Tibial nerve (tissue), 4 donors: ENCODE measurements at regions not wholly inside any gene's neighbourhood (a gene's known extent, or its start where the extent isn't known, plus 50 kb on each side); places are given as distances from the start of the nearest gene placed in this dataset.
"Not testable (repeated sequence)": the region's sequence is repeated elsewhere in the genome, so short reads cannot be mapped to it uniquely, and the experiment has no call there.

Source experiments
- DNase-seq, 2 donors: peaks; one replicate each; pipeline ENCODE4 v3.0.0-alpha.2; 2019; ENCODE audit warnings: low spot score in 2 of 2
- H3K27ac ChIP-seq, 4 donors: fragments of 200-600 bp; sonication (generic) in 3 of 4; one replicate each; pipeline ENCODE4 v1.5.1; 2017 to 2019; ENCODE audit warnings: mild to moderate bottlenecking in 1 of 4
- H3K27me3 ChIP-seq, 2 donors: fragments of 200-600 bp; sonication (generic) in 1 of 2; one replicate each; pipeline versions ENCODE4 v1.5.1 to v1.6.0; 2017 to 2019
- H3K36me3 ChIP-seq, 3 donors: fragments of 200-600 bp; sonication (generic); one replicate each; pipeline ENCODE4 v1.5.1; 2018 to 2019
- H3K4me1 ChIP-seq, 4 donors: fragments of 200-600 bp; sonication (generic) in 3 of 4; one replicate each; pipeline ENCODE4 v1.5.1; 2017 to 2019
- H3K4me3 ChIP-seq, 4 donors: fragments of 200-600 bp; sonication (generic) in 3 of 4; one replicate each; pipeline ENCODE4 v1.5.1; 2017 to 2019; ENCODE audit warnings: mild to moderate bottlenecking in 1 of 4, moderate library complexity in 1 of 4
- H3K9me3 ChIP-seq, 4 donors: fragments of 200-600 bp; sonication (generic) in 3 of 4; one replicate each; pipeline ENCODE4 v1.5.1; 2017 to 2019
- EP300 ChIP-seq, 2 donors: sonication (generic); formaldehyde crosslinking; IDR thresholded peaks; one replicate each; pipeline ENCODE4 v1.6.1; 2017; ENCODE audit warnings: antibody characterized with exemption in 2 of 2, mild to moderate bottlenecking in 1 of 2
- POLR2A ChIP-seq, 2 donors: fragments of 450-650 bp; IDR thresholded peaks; one replicate each; pipeline ENCODE4 v1.6.1; 2017; ENCODE audit warnings: antibody characterized with exemption in 2 of 2, mild to moderate bottlenecking in 2 of 2, moderate library complexity in 2 of 2
- WGBS, 2 donors: methylation state at CpG; one replicate each; pipeline ENCODE4 v1.1.5; 2018; 5-methylcytosine and 5-hydroxymethylcytosine counted together
- TF ChIP-seq, protein P1 (sequence below), 5 experiments: fragments of 200-600 bp in 3 of 5; fragments of 450-650 bp in 2 of 5; sonication (generic) in 3 of 5; IDR thresholded peaks; one replicate each; pipeline ENCODE4 v1.5.1; 2016 to 2019; ENCODE audit warnings: antibody characterized with exemption in 5 of 5, mild to moderate bottlenecking in 3 of 5, moderate library complexity in 2 of 5

DNA sequence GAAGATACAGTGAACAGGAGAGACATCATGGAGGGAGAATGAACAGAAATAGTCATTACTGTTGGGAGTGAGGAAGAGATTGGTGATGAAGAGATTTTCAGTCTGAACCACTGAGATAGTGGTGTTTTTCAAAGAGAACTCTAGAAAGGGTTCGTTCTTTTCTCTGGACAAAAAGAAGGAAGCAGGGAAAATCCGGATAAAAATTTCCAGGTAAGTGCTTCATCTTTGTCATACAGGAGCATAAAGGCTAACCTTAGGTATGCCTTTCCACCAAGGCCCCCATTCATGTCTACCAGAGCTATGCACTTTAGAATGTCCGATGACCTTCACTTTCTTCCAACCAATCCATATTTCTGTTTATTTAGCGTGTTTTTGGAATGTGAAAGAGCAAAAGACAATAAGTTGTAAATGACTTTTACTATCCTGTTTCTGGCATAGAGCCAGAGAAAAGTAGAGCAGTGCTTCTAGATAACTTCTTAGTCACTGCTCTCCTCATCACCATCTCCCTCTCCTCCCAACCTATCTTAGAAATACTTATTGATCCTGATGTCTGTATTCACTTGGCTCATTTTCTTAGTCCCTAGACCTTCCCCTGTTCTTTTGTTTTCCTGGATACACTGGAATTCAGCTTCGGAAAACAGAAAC is 116.5 kb downstream of the TTC6 start:
- H3K27ac ChIP-seq = no peak overlapping the region
- TF ChIP-seq EP300 (IDR thresholded peaks at IDR 0.05) = no peak
- TF ChIP-seq POLR2A (IDR thresholded peaks at IDR 0.05) = no peak
- TF ChIP-seq, protein P1, sequence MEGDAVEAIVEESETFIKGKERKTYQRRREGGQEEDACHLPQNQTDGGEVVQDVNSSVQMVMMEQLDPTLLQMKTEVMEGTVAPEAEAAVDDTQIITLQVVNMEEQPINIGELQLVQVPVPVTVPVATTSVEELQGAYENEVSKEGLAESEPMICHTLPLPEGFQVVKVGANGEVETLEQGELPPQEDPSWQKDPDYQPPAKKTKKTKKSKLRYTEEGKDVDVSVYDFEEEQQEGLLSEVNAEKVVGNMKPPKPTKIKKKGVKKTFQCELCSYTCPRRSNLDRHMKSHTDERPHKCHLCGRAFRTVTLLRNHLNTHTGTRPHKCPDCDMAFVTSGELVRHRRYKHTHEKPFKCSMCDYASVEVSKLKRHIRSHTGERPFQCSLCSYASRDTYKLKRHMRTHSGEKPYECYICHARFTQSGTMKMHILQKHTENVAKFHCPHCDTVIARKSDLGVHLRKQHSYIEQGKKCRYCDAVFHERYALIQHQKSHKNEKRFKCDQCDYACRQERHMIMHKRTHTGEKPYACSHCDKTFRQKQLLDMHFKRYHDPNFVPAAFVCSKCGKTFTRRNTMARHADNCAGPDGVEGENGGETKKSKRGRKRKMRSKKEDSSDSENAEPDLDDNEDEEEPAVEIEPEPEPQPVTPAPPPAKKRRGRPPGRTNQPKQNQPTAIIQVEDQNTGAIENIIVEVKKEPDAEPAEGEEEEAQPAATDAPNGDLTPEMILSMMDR (IDR thresholded peaks at IDR 0.05) = no peak
- H3K4me1 ChIP-seq = no peaks in the 10 kb centered on the region
- H3K4me3 ChIP-seq = no peak overlapping the region
- no peaks in the 10 kb centered on the region for H3K9me3 ChIP-seq
- DNase-seq = no peak
- WGBS, 2 donors = 83 to 86% methylated on average over 5 of the region's 5 CpGs
- H3K27me3 ChIP-seq = no peaks in the 10 kb centered on the region
- H3K36me3 ChIP-seq = no peaks in the 10 kb centered on the region

DNA sequence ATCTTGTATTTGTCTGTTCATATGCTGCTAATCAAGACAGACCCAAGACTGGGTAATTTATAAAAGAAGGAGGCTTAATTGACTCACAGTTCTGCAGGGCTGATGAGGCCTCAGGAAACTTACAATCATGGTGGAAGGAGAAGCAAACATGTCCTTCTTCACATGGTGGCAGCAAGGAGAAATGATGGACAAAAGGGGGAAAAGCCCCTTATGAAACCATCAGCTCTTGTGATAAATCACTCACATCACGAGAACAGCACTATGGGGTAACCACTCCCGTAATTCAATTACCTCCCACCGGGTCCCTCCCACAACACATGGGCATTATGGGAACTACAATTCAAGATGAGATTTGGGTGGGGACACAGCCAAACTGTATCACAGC is 117.0 kb downstream of the TTC6 start:
- not testable (repeated sequence) for H3K27me3 ChIP-seq, DNase-seq, H3K4me3 ChIP-seq, H3K4me1 ChIP-seq, H3K36me3 ChIP-seq, H3K27ac ChIP-seq, H3K9me3 ChIP-seq
- WGBS, 2 donors = 92 to 97% methylated on average over 3 of the region's 3 CpGs

DNA sequence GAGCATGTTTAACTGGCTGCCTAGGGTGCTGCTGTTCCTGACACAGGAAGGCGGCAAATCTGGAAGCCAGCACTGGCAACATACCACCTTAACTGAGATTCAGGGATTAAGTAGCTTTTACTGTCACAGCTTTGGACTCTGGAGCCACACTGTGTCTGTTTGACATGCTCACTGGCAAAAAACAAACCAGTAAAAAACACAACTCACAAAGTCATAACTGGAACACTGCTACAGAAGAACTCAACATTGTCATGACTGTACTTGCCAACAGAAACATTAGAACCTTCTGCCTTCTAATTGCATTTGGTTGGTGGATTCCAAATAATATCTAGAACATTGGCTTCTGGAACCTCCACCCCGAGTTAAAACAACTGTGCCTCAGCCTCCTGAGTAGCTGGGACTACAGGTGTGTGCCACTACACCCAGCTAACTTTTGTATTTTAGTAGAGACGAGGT is 117.6 kb downstream of the TTC6 start:
- no peaks in the 10 kb centered on the region for H3K27me3 ChIP-seq
- no peaks in the 10 kb centered on the region for H3K4me1 ChIP-seq
- WGBS, 2 donors = 81 to 86% methylated on average over 3 of the region's 3 CpGs
- no peak overlapping the region for H3K27ac ChIP-seq
- no peaks in the 10 kb centered on the region for H3K9me3 ChIP-seq
- no peaks in the 10 kb centered on the region for H3K36me3 ChIP-seq
- TF ChIP-seq EP300 (IDR thresholded peaks at IDR 0.05) (no peak), POLR2A (IDR thresholded peaks at IDR 0.05) (no peak)
- TF ChIP-seq, protein P1 (IDR thresholded peaks at IDR 0.05) = no peak
- DNase-seq = no peak
- H3K4me3 ChIP-seq = no peak overlapping the region

DNA sequence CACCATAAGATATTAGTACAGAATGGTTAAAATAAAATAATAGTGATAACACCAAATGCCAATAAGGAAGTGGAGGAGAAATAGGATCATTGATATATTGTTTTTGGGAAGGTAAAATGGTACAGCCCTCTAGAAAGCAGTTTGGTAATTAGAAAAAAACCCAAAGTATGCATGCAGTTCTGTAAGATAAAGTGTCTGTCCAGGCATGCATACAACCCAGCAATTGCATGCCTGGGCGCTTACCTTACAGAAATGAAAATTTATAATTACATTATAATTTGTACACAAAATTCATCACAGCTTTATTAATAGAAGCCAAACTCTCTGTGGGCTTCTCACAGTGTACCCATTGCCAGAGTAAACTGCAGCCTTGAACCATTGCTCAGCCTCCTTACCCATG is 124.7 kb downstream of the TTC6 start:
- no peaks in the 10 kb centered on the region for H3K27me3 ChIP-seq
- no peaks in the 10 kb centered on the region for H3K4me1 ChIP-seq
- TF ChIP-seq EP300 (IDR thresholded peaks at IDR 0.05) = no peak
- no peak for TF ChIP-seq POLR2A (IDR thresholded peaks at IDR 0.05)
- TF ChIP-seq, protein P1 (IDR thresholded peaks at IDR 0.05) = no peak
- H3K9me3 ChIP-seq = no peaks in the 10 kb centered on the region
- no peak for DNase-seq
- H3K27ac ChIP-seq = no peak overlapping the region
- H3K4me3 ChIP-seq = no peak overlapping the region
- WGBS, 2 donors = 92 to 98% methylated on average over 1 of the region's 1 CpG
- H3K36me3 ChIP-seq = no peaks in the 10 kb centered on the region

DNA sequence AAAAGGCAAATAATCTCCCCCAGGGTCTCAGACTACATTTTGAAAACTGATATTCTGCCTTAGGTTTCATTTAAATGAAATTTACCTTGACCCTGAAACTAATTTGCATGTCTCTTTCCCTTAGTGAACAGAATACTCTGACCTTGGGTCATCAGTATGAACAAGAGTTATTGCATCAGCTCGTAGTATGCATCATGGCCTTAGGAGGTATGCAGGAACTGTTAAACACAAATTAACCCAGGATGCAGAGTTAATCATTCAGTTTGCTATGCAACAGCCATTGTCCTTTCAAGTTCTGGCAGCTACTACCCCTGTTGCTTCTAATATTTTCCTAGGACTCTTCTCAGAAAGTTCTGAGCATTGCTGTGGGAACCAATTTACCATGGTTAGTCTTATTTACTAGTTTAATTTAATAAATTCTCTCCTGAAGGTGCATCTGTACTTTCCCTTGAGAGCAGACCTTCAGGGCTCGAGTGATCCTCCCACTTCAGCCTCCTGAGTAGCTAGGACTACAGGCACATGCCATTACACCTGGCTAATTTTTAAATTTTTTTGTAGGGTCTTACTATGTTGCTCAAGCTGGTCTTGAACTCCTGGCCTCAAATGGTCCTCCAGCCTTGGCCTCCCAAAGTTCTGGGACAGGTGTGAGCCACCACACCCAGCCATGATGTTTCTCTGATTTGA is 126.7 kb downstream of the TTC6 start:
- no peak overlapping the region for H3K27ac ChIP-seq
- no peaks in the 10 kb centered on the region for H3K36me3 ChIP-seq
- no peaks in the 10 kb centered on the region for H3K4me1 ChIP-seq
- H3K9me3 ChIP-seq = no peaks in the 10 kb centered on the region
- H3K4me3 ChIP-seq = no peak overlapping the region
- H3K27me3 ChIP-seq = no peaks in the 10 kb centered on the region
- no peak for TF ChIP-seq EP300 (IDR thresholded peaks at IDR 0.05)
- no peak for TF ChIP-seq POLR2A (IDR thresholded peaks at IDR 0.05)
- TF ChIP-seq, protein P1 (IDR thresholded peaks at IDR 0.05) = no peak
- 13 to 51% methylated on average over 2 of the region's 2 CpGs for WGBS, 2 donors
- DNase-seq = no peak
